ENCODE measurements at regions not wholly inside any gene's neighbourhood (a gene's known extent, or its start where the extent isn't known, plus 50 kb on each side); places are given as distances from the start of the nearest gene placed in this dataset.

GRCh38 chr16:82364690-82365089 lies 194.7 kb upstream of the MPHOSPH6 start:
- H3K4me3 Mint-ChIP-seq, result no peak overlapping the region
- no peaks in the 10 kb centered on the region for H3K9me3 Mint-ChIP-seq
- no peaks in the 10 kb centered on the region for H3K36me3 Mint-ChIP-seq
- POLR2A ChIA-PET, result no interaction called here
- no peak for ATAC-seq
- H3K4me1 Mint-ChIP-seq, result peaks cover 5% of the 10 kb centered on the region; the same call in 1 of the 2 replicates
- no peaks in the 10 kb centered on the region for H3K27me3 Mint-ChIP-seq (ENCODE audit: low read depth)
- DNase-seq (ENCODE audit: low spot score), result no peak
- CTCF ChIA-PET, result no interaction called here
- no peak overlapping the region for H3K27ac Mint-ChIP-seq
- TF ChIP-seq, protein P1, sequence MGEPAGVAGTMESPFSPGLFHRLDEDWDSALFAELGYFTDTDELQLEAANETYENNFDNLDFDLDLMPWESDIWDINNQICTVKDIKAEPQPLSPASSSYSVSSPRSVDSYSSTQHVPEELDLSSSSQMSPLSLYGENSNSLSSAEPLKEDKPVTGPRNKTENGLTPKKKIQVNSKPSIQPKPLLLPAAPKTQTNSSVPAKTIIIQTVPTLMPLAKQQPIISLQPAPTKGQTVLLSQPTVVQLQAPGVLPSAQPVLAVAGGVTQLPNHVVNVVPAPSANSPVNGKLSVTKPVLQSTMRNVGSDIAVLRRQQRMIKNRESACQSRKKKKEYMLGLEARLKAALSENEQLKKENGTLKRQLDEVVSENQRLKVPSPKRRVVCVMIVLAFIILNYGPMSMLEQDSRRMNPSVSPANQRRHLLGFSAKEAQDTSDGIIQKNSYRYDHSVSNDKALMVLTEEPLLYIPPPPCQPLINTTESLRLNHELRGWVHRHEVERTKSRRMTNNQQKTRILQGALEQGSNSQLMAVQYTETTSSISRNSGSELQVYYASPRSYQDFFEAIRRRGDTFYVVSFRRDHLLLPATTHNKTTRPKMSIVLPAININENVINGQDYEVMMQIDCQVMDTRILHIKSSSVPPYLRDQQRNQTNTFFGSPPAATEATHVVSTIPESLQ (CRISPR knock-in tag; IDR thresholded peaks at IDR 0.05), result no peak
- TF ChIP-seq ZBTB21 (CRISPR knock-in tag; IDR thresholded peaks at IDR 0.05; ENCODE audit: borderline replicate concordance), result no peak
- TF ChIP-seq GABPB1 (CRISPR knock-in tag; IDR thresholded peaks at IDR 0.05), result no peak
- TF ChIP-seq, protein P2, sequence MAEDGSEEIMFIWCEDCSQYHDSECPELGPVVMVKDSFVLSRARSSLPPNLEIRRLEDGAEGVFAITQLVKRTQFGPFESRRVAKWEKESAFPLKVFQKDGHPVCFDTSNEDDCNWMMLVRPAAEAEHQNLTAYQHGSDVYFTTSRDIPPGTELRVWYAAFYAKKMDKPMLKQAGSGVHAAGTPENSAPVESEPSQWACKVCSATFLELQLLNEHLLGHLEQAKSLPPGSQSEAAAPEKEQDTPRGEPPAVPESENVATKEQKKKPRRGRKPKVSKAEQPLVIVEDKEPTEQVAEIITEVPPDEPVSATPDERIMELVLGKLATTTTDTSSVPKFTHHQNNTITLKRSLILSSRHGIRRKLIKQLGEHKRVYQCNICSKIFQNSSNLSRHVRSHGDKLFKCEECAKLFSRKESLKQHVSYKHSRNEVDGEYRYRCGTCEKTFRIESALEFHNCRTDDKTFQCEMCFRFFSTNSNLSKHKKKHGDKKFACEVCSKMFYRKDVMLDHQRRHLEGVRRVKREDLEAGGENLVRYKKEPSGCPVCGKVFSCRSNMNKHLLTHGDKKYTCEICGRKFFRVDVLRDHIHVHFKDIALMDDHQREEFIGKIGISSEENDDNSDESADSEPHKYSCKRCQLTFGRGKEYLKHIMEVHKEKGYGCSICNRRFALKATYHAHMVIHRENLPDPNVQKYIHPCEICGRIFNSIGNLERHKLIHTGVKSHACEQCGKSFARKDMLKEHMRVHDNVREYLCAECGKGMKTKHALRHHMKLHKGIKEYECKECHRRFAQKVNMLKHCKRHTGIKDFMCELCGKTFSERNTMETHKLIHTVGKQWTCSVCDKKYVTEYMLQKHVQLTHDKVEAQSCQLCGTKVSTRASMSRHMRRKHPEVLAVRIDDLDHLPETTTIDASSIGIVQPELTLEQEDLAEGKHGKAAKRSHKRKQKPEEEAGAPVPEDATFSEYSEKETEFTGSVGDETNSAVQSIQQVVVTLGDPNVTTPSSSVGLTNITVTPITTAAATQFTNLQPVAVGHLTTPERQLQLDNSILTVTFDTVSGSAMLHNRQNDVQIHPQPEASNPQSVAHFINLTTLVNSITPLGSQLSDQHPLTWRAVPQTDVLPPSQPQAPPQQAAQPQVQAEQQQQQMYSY (CRISPR knock-in tag; IDR thresholded peaks at IDR 0.05), result no peak
- TF ChIP-seq ZNF423 (CRISPR knock-in tag; IDR thresholded peaks at IDR 0.05), result no peak
- TF ChIP-seq OVOL2 (CRISPR knock-in tag; IDR thresholded peaks at IDR 0.05; ENCODE audit: borderline replicate concordance), result no peak
- no peak for TF ChIP-seq TEAD1 (CRISPR knock-in tag; IDR thresholded peaks at IDR 0.05)
- TF ChIP-seq, protein P3, sequence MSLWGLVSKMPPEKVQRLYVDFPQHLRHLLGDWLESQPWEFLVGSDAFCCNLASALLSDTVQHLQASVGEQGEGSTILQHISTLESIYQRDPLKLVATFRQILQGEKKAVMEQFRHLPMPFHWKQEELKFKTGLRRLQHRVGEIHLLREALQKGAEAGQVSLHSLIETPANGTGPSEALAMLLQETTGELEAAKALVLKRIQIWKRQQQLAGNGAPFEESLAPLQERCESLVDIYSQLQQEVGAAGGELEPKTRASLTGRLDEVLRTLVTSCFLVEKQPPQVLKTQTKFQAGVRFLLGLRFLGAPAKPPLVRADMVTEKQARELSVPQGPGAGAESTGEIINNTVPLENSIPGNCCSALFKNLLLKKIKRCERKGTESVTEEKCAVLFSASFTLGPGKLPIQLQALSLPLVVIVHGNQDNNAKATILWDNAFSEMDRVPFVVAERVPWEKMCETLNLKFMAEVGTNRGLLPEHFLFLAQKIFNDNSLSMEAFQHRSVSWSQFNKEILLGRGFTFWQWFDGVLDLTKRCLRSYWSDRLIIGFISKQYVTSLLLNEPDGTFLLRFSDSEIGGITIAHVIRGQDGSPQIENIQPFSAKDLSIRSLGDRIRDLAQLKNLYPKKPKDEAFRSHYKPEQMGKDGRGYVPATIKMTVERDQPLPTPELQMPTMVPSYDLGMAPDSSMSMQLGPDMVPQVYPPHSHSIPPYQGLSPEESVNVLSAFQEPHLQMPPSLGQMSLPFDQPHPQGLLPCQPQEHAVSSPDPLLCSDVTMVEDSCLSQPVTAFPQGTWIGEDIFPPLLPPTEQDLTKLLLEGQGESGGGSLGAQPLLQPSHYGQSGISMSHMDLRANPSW (CRISPR knock-in tag; conservative IDR thresholded peaks at IDR 0.05; ENCODE audit: low read depth), result no peak
- TF ChIP-seq NR1H2 (CRISPR knock-in tag; IDR thresholded peaks at IDR 0.05), result no peak
- TF ChIP-seq, protein P4, sequence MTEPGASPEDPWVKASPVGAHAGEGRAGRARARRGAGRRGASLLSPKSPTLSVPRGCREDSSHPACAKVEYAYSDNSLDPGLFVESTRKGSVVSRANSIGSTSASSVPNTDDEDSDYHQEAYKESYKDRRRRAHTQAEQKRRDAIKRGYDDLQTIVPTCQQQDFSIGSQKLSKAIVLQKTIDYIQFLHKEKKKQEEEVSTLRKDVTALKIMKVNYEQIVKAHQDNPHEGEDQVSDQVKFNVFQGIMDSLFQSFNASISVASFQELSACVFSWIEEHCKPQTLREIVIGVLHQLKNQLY (CRISPR knock-in tag; IDR thresholded peaks at IDR 0.05), result no peak
- TF ChIP-seq, protein P5, sequence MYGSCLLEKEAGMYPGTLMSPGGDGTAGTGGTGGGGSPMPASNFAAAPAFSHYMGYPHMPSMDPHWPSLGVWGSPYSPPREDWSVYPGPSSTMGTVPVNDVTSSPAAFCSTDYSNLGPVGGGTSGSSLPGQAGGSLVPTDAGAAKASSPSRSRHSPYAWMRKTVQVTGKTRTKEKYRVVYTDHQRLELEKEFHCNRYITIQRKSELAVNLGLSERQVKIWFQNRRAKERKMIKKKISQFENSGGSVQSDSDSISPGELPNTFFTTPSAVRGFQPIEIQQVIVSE (CRISPR knock-in tag; IDR thresholded peaks at IDR 0.05; ENCODE audit: borderline replicate concordance), result no peak
- TF ChIP-seq, protein P6, sequence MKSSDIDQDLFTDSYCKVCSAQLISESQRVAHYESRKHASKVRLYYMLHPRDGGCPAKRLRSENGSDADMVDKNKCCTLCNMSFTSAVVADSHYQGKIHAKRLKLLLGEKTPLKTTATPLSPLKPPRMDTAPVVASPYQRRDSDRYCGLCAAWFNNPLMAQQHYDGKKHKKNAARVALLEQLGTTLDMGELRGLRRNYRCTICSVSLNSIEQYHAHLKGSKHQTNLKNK (CRISPR knock-in tag; IDR thresholded peaks at IDR 0.05), result no peak
- no peak for TF ChIP-seq KAT7 (CRISPR knock-in tag; IDR thresholded peaks at IDR 0.05; ENCODE audit: borderline replicate concordance)
- no peak for TF ChIP-seq FOXP4 (CRISPR knock-in tag; IDR thresholded peaks at IDR 0.05)
- TF ChIP-seq ARID4B (CRISPR knock-in tag; IDR thresholded peaks at IDR 0.05; ENCODE audit: borderline replicate concordance), result no peak
- TF ChIP-seq, protein P7, sequence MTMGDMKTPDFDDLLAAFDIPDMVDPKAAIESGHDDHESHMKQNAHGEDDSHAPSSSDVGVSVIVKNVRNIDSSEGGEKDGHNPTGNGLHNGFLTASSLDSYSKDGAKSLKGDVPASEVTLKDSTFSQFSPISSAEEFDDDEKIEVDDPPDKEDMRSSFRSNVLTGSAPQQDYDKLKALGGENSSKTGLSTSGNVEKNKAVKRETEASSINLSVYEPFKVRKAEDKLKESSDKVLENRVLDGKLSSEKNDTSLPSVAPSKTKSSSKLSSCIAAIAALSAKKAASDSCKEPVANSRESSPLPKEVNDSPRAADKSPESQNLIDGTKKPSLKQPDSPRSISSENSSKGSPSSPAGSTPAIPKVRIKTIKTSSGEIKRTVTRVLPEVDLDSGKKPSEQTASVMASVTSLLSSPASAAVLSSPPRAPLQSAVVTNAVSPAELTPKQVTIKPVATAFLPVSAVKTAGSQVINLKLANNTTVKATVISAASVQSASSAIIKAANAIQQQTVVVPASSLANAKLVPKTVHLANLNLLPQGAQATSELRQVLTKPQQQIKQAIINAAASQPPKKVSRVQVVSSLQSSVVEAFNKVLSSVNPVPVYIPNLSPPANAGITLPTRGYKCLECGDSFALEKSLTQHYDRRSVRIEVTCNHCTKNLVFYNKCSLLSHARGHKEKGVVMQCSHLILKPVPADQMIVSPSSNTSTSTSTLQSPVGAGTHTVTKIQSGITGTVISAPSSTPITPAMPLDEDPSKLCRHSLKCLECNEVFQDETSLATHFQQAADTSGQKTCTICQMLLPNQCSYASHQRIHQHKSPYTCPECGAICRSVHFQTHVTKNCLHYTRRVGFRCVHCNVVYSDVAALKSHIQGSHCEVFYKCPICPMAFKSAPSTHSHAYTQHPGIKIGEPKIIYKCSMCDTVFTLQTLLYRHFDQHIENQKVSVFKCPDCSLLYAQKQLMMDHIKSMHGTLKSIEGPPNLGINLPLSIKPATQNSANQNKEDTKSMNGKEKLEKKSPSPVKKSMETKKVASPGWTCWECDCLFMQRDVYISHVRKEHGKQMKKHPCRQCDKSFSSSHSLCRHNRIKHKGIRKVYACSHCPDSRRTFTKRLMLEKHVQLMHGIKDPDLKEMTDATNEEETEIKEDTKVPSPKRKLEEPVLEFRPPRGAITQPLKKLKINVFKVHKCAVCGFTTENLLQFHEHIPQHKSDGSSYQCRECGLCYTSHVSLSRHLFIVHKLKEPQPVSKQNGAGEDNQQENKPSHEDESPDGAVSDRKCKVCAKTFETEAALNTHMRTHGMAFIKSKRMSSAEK (CRISPR knock-in tag; IDR thresholded peaks at IDR 0.05; ENCODE audit: borderline replicate concordance), result no peak
